DND-41 (cell line): ENCODE measurements at regions not wholly inside any gene's neighbourhood (a gene's known extent, or its start where the extent isn't known, plus 50 kb on each side); places are given as distances from the start of the nearest gene placed in this dataset.

Source experiments
- CTCF ChIP-seq: IDR thresholded peaks from 2 replicates; pipeline ENCODE4 v1.5.1; 2012; ENCODE audit warnings: borderline replicate concordance, low read length, moderate library complexity, mild to moderate bottlenecking; ENCODE audit not compliant: poor library complexity, severe bottlenecking; ENCODE audit errors: extremely low read depth
- EZH2 ChIP-seq: IDR thresholded peaks from 3 replicates; pipeline ENCODE4 v1.6.1; 2012; ENCODE audit warnings: borderline replicate concordance, low read depth, mild to moderate bottlenecking, moderate library complexity, low read length, inconsistent platforms; ENCODE audit not compliant: severe bottlenecking

DNA sequence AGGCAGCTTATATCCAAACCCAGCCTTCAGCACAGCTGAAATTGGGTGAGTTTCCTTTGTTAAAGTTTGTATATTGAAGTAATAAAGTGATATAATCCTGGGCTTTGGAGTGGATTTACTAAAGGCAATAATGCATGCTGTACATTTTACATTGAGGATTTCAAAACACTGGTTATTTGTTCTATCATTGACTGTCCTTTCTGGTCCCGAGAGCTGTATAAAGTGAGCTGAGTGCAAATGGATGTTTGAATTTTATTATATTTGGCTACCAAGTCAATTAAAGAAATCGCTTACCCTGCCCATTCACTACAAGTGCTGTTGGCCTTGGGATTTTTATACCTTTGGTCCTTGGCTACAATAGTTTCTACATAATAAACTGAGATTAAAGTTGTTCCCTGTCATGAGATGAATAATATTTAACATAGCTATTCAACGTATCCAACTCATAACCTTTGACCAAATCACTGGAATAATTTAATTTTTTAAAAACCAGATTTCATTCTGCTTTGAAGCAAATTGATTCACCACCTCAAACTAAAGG is 207.9 kb downstream of the KLF5 start:
- TF ChIP-seq CTCF: no peak
- no peak for TF ChIP-seq EZH2
